Central memory CD8-positive, alpha-beta T cell (primary cell): ENCODE measurements at regions not wholly inside any gene's neighbourhood (a gene's known extent, or its start where the extent isn't known, plus 50 kb on each side); places are given as distances from the start of the nearest gene placed in this dataset.

Experiments
- ATAC-seq: fragments of 150-1000 bp; cut with Tn5 transposase; replicated peaks from 2 replicates; pipeline ENCODE4 v1.10.0; 2022; ENCODE audit warnings: mild to moderate bottlenecking, moderate FRiP score, moderate number of reproducible peaks; ENCODE audit not compliant: poor library complexity, severe bottlenecking; ENCODE audit errors: extremely low read depth
- DNase-seq, 2 donors: peaks; one replicate each; pipeline ENCODE4 v3.0.0; 2021; ENCODE audit warnings: low spot score in 2 of 2
- H3K27ac Mint-ChIP-seq: one replicate; pipeline ENCODE4 v1.8.0; 2022; ENCODE audit warnings: low read depth, mild to moderate bottlenecking, moderate library complexity, mixed read lengths
- H3K27me3 Mint-ChIP-seq: one replicate; pipeline ENCODE4 v1.8.0; 2022; ENCODE audit warnings: mixed read lengths
- H3K36me3 Mint-ChIP-seq: one replicate; pipeline ENCODE4 v1.8.0; 2022; ENCODE audit warnings: mild to moderate bottlenecking, moderate library complexity, mixed read lengths; ENCODE audit not compliant: insufficient read depth
- H3K4me1 Mint-ChIP-seq: one replicate; pipeline ENCODE4 v1.8.0; 2022; ENCODE audit warnings: mixed read lengths
- H3K4me3 Mint-ChIP-seq: one replicate; pipeline ENCODE4 v1.8.0; 2022; ENCODE audit warnings: mild to moderate bottlenecking, moderate library complexity, mixed read lengths
- H3K9me3 Mint-ChIP-seq: one replicate; pipeline ENCODE4 v1.8.0; 2022; ENCODE audit warnings: mixed read lengths

DNA sequence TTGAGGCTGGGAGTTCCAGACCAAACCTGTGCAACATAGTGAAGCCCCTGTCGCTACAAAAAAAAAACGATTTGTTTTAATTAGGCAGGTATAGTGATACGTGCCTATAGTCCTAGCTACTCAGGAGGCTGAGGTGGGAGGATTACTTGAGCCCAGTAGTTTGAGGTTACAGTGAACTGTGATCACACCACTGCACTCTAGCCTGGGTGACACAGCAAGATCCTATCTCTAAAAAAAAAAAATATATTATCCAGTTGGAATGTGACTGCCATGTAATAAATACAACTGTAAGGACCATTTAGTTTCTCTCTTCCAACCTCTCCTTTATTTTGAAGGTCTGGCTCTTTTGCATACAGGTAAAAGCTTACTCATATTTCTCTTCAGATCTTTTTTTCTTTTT, 571.5 kb downstream of the UTRN start:
- DNase-seq = no peak
- Mint-ChIP-seq H3K27me3 (peaks cover under 1% of the 10 kb centered on the region), H3K4me3 (no peak overlapping the region), H3K4me1 (peaks cover 15% of the 10 kb centered on the region), H3K27ac (no peak overlapping the region), H3K9me3 (no peaks in the 10 kb centered on the region), H3K36me3 (peaks cover 3% of the 10 kb centered on the region)
- no peak for ATAC-seq

DNA sequence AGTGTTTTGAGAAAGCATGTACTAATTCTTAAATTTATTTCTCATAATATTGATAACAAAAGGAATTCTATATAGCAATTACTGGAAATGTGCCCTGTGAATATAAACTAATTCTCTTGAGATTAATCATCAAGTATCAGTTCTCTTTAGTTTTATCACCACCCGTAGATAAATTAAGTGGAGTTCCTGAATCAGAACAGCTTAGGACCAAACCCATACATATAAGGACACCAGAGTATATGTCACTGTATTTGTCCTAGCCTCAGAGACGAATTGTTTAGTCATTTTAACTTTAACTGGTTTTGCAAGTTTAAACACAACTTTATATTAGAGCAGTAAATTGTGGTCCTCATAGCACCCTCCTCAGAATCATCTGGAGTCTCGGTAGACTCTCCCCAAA, 572.0 kb downstream of the UTRN start:
- DNase-seq = no peak
- ATAC-seq = no peak
- Mint-ChIP-seq H3K4me1 (peaks cover 15% of the 10 kb centered on the region), H3K4me3 (no peak overlapping the region), H3K27me3 (peaks cover 5% of the 10 kb centered on the region), H3K36me3 (peaks cover 3% of the 10 kb centered on the region), H3K9me3 (peaks cover under 1% of the 10 kb centered on the region), H3K27ac (no peak overlapping the region)

DNA sequence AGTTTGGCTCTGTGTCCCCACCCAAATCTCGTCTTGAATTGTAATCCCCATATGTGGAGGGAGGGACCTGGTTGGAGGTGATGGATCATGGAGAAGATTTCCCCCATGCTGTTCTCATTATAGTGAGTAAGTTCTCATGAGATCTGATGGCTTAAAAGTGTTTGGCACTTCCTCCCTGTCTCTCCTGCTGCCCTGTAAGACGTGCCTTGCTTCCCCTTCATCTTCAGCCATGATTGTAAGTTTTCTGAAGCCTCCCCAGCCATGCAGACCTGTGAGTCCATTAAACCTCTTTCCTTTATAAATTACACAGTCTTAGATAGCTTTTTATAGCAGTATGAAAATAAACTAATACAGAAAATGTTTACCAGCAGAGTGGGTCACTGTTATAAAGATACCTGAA, 577.6 kb downstream of the UTRN start:
- DNase-seq (no peak), ATAC-seq (no peak)
- Mint-ChIP-seq H3K4me1 (peaks cover 8% of the 10 kb centered on the region), H3K9me3 (peaks cover 18% of the 10 kb centered on the region), H3K36me3 (peaks cover 4% of the 10 kb centered on the region), H3K4me3 (no peak overlapping the region), H3K27me3 (peaks cover 46% of the 10 kb centered on the region), H3K27ac (no peak overlapping the region)

DNA sequence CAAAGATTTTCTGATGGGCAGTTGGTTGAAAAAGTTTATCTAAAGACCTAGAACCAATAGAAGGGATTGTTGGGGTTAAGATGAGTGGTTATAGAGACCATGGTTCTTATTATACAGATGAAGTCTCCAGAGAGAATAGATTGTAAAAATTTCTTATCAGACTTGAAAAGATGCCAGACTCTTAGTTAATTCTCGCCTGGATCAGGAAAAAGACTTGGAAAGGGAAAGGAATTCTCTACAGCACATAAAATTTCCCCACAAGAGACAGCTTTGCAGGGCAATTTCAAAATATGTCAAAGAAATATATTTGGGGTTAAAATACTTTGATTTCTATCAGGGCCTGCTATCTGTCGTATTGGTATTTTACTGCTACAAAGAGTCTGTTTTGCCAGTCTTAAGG, 582.6 kb downstream of the UTRN start:
- peaks cover 35% of the 10 kb centered on the region for H3K27me3 Mint-ChIP-seq
- H3K4me3 Mint-ChIP-seq = no peak overlapping the region
- DNase-seq (no peak), ATAC-seq (no peak)
- H3K36me3 Mint-ChIP-seq = peaks cover 4% of the 10 kb centered on the region
- H3K9me3 Mint-ChIP-seq = peaks cover 11% of the 10 kb centered on the region
- H3K4me1 Mint-ChIP-seq = peaks cover 9% of the 10 kb centered on the region
- no peak overlapping the region for H3K27ac Mint-ChIP-seq

DNA sequence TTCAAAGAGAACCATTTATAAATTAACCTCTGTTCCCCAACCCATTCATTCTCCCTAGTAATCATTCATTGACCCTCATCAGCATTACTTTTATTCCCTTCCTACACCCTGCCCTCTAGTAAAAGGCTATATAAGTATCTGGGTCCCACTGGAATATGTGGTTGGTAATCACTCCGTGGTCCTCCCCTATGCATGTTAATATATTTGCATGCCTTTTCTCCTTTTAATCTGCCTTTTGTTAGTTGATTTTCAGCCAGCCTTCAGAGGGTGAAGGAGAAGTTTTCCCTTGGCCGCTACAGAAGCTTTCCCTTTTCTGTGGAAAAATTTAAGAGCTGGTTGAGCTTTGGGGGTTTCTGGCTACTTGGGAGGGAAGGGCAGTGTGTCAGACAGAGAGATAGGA, 585.6 kb downstream of the UTRN start:
- Mint-ChIP-seq H3K27ac (no peak overlapping the region), H3K27me3 (peaks cover 17% of the 10 kb centered on the region), H3K9me3 (no peaks in the 10 kb centered on the region), H3K36me3 (no peaks in the 10 kb centered on the region), H3K4me3 (no peak overlapping the region), H3K4me1 (peaks cover 9% of the 10 kb centered on the region)
- DNase-seq (no peak), ATAC-seq (no peak)

DNA sequence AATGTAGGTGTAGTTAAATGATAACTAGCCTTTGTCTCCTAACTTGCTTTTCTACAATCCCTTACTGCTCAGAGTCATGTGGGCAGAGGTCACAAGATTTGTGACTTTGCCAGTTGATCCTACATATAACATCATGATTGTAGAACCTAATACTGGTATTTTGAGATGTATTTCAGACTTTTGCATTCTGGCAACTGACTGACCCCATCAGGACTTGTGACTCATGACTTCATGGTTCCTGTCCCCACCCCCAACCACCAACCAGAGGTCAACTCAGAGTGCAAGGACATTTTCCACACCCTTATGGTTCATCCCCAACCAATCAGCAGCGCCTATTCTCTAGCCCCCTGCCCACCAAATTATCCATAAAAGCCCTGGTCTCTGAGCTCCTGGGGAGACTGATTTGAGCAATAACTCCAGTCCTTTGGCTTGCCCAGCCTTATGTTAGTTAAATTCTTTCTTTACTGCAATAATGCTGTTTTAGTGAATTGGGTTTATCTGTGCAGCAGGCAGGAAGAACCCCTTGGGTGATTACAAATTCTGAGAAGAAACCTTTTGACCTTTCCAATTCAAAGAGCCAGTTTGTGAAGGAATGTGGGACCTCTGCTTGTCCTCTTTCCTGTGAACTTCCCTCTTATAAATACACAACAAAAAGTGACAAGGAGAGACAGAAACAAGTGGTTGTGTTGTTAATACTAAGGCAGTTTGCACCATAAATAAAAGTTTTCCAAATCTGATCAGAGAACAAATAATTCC, 588.7 kb downstream of the UTRN start:
- ATAC-seq = no peak
- Mint-ChIP-seq H3K36me3 (no peaks in the 10 kb centered on the region), H3K27ac (no peak overlapping the region), H3K9me3 (no peaks in the 10 kb centered on the region), H3K4me1 (no peaks in the 10 kb centered on the region), H3K27me3 (peaks cover 32% of the 10 kb centered on the region), H3K4me3 (no peak overlapping the region)
- DNase-seq = no peak

DNA sequence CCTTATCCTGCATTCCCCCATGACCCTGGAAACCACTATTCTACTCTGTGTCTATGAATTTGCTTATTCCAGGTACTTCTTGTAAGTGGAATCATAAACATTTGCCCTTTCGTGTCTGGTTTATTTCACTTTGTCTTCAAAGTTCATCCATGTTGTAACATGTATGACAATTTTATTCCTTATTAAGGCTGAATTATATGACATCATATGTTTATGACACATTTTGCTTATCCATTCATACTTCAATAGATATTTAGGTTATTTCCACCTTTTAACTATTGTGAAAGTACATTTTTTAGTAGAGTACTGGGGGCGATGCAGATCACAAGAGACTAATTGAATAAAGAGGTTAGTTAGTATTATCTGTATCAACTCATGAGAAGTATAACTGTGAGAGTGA, 591.6 kb downstream of the UTRN start:
- H3K36me3 Mint-ChIP-seq = no peaks in the 10 kb centered on the region
- H3K9me3 Mint-ChIP-seq = no peaks in the 10 kb centered on the region
- H3K27ac Mint-ChIP-seq = no peak overlapping the region
- DNase-seq (no peak), ATAC-seq (no peak)
- peaks cover 52% of the 10 kb centered on the region for H3K27me3 Mint-ChIP-seq
- H3K4me3 Mint-ChIP-seq = no peak overlapping the region
- no peaks in the 10 kb centered on the region for H3K4me1 Mint-ChIP-seq

DNA sequence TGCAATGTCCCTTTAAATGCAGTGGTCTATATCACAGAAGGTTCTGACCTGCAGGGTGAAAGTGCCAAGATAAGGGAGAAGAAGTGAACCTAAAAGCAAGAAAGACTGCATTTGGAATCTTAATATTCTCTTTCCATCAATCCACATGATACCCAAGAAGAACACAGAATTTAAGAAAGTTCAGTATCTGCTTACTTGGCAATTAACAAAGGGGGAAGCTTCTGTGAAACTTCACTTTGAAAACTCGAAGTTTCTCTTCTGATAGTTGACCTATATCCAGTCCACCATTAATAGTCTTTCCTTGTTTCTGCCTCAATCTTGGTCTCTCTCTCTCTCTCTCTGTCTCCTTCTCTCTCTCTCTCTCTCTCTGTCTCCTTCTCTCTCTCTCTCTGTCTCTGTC, 592.0 kb downstream of the UTRN start:
- no peak overlapping the region for H3K4me3 Mint-ChIP-seq
- peaks cover 52% of the 10 kb centered on the region for H3K27me3 Mint-ChIP-seq

DNA sequence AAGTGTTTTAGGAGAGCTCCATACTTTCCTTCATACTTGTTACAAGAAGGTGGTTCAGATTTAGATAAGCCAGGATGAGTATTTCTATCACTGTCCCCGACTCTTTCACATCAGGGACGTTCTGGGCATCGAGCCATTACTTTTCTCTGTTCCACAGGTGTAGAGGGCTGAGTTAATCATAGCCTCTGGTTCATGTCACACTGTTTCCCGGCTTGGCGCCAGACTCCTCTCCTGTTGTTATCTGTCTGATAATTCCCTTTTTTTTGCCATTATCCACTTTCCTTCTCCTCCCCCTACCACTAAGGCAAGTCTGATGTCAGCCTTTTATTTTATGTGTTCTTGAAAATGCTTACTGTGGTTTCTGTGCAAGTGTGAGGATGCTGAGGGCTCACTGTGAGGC, 593.4 kb downstream of the UTRN start:
- DNase-seq (no peak), ATAC-seq (no peak)
- H3K27me3 Mint-ChIP-seq = peaks cover 51% of the 10 kb centered on the region
- no peaks in the 10 kb centered on the region for H3K36me3 Mint-ChIP-seq
- H3K4me3 Mint-ChIP-seq = no peak overlapping the region
- no peaks in the 10 kb centered on the region for H3K4me1 Mint-ChIP-seq
- H3K9me3 Mint-ChIP-seq = no peaks in the 10 kb centered on the region
- no peak overlapping the region for H3K27ac Mint-ChIP-seq

More for the DNA sequence above, 592.0 kb downstream of the UTRN start:
- no peaks in the 10 kb centered on the region for H3K36me3 Mint-ChIP-seq
- H3K4me1 Mint-ChIP-seq = no peaks in the 10 kb centered on the region
- no peaks in the 10 kb centered on the region for H3K9me3 Mint-ChIP-seq
- ATAC-seq = no peak
- H3K27ac Mint-ChIP-seq = no peak overlapping the region
- DNase-seq = no peak

DNA sequence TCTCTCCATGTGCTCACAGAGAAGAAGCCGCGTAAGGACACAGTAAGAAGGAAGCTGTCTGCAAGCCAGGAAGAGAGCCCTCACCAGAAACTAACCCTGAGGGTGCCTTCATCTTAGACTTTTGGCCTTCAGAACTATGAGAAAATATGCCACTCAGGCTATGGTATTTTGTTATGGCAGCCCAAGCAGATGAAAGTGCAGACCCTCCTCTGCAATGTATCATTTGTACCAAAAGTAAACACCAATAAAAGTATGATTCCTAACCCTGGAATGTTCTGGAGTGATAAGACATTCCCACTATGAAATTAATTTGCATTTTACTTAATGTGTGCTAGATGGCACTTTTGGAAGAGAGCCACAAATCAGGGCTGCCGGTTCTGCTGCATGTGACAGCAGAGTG, 594.3 kb downstream of the UTRN start:
- no peak for ATAC-seq
- DNase-seq = no peak
- Mint-ChIP-seq H3K4me3 (no peak overlapping the region), H3K27me3 (peaks cover 46% of the 10 kb centered on the region), H3K4me1 (no peaks in the 10 kb centered on the region), H3K9me3 (no peaks in the 10 kb centered on the region), H3K27ac (no peak overlapping the region), H3K36me3 (peaks cover under 1% of the 10 kb centered on the region)

DNA sequence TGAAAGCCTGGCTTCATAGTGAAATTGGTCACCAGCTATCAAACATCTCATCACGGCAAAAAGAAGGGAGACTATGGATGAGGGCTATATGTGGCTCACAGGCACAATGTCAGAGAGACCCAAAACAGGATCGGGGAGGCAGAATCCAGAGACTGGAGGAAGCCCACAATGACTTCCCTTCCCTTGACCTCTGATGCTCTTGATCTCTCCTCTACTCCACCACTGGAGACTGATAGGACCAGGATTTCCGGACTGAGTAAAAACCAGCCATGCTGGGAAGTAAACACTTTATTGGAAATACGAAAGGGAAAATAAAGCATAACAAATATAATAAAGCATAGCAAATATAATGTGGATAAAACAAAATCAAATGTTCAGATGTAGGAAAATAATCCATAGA, 597.3 kb downstream of the UTRN start:
- H3K9me3 Mint-ChIP-seq = no peaks in the 10 kb centered on the region
- H3K36me3 Mint-ChIP-seq = peaks cover 1% of the 10 kb centered on the region
- no peak overlapping the region for H3K27ac Mint-ChIP-seq
- DNase-seq = no peak
- peaks cover 63% of the 10 kb centered on the region for H3K27me3 Mint-ChIP-seq
- ATAC-seq = no peak
- no peak overlapping the region for H3K4me3 Mint-ChIP-seq
- no peaks in the 10 kb centered on the region for H3K4me1 Mint-ChIP-seq

DNA sequence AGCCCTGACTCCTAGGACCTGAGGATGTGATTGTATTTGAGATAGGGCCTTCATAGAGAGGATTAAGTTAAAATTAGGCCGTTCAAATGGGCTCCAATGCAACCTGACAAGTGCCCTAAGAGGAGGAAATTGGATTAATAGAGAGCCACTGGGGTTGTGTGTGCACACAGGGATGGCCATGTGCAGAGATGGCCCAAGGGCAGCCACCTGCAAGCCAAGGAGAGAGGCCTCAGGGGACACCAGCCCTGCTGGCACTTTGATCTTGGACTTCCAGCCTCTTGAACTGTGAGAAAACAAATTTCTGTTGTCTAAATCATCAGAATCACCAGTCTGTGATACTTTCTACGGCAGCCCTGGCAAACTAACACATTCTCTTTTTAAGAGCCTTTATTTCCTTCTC, 598.8 kb downstream of the UTRN start:
- Mint-ChIP-seq H3K9me3 (no peaks in the 10 kb centered on the region), H3K27ac (no peak overlapping the region), H3K27me3 (peaks cover 48% of the 10 kb centered on the region), H3K4me3 (no peak overlapping the region), H3K36me3 (peaks cover 1% of the 10 kb centered on the region), H3K4me1 (no peaks in the 10 kb centered on the region)
- no peak for DNase-seq
- no peak for ATAC-seq

DNA sequence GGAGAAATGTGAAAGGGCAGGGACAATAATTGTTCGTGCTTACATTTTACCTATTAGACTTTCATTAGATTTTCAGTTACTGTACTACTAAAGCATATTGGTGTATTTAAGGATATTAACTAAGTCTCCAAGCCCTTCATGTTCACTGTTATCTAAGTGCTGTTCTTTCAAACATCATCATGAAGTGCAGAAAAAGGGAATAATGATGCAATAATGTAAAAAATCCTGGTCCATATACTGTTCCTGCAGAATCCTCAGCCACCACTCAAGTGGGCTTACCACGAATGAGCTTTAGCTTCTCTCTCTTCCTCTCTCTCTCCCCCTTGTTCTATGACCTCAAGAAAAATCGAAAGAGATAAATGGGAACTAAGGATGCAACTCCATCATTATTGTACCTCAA, 600.7 kb downstream of the UTRN start:
- H3K27me3 Mint-ChIP-seq = peaks cover 29% of the 10 kb centered on the region
- no peaks in the 10 kb centered on the region for H3K4me1 Mint-ChIP-seq
- no peak overlapping the region for H3K27ac Mint-ChIP-seq
- no peak for ATAC-seq
- no peaks in the 10 kb centered on the region for H3K9me3 Mint-ChIP-seq
- peaks cover 1% of the 10 kb centered on the region for H3K36me3 Mint-ChIP-seq
- H3K4me3 Mint-ChIP-seq = no peak overlapping the region
- no peak for DNase-seq
